ENCODE measurements at regions not wholly inside any gene's neighbourhood (a gene's known extent, or its start where the extent isn't known, plus 50 kb on each side); places are given as distances from the start of the nearest gene placed in this dataset.

- no peak overlapping the region for H3K4me3 ChIP-seq (ENCODE audit: low read depth, low read length)
- TF ChIP-seq, protein P1, sequence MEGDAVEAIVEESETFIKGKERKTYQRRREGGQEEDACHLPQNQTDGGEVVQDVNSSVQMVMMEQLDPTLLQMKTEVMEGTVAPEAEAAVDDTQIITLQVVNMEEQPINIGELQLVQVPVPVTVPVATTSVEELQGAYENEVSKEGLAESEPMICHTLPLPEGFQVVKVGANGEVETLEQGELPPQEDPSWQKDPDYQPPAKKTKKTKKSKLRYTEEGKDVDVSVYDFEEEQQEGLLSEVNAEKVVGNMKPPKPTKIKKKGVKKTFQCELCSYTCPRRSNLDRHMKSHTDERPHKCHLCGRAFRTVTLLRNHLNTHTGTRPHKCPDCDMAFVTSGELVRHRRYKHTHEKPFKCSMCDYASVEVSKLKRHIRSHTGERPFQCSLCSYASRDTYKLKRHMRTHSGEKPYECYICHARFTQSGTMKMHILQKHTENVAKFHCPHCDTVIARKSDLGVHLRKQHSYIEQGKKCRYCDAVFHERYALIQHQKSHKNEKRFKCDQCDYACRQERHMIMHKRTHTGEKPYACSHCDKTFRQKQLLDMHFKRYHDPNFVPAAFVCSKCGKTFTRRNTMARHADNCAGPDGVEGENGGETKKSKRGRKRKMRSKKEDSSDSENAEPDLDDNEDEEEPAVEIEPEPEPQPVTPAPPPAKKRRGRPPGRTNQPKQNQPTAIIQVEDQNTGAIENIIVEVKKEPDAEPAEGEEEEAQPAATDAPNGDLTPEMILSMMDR (conservative IDR thresholded peaks at IDR 0.05; ENCODE audit: low read depth, low read length), result no peak
- no peak for DNase-seq (ENCODE audit: low read depth)
Measured at GRCh38 chr11:97109078-97109477, 719.3 kb downstream of the JRKL start.

DNA sequence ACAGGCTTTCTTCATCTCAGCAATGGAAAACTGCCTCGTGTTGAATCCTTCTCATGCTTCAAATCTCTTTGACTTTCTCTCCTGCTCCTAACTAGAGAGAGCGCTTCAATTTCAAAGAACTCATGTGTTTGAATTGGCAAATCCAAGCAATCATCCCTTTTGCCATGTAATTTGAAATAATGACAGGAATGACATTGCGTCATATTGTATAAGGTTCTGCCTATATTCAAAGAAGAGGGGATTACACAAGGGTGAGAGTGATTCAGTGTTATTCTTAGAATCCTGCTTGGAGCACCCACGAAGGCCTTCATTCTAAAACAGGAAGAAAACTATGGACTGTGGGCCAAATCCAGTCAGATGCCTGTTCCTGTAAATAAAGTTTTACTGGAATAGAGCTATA lies 720.6 kb downstream of the JRKL start:
- TF ChIP-seq, protein P1 (conservative IDR thresholded peaks at IDR 0.05; ENCODE audit: low read depth, low read length), result no peak
- no peak for DNase-seq (ENCODE audit: low read depth)
- no peak overlapping the region for H3K4me3 ChIP-seq (ENCODE audit: low read depth, low read length)

GRCh38 chr11:97111559-97111958 lies 721.7 kb downstream of the JRKL start:
- TF ChIP-seq, protein P1 (conservative IDR thresholded peaks at IDR 0.05; ENCODE audit: low read depth, low read length), result no peak
- DNase-seq (ENCODE audit: low read depth), result no peak
- H3K4me3 ChIP-seq (ENCODE audit: low read depth, low read length), result no peak overlapping the region

DNA sequence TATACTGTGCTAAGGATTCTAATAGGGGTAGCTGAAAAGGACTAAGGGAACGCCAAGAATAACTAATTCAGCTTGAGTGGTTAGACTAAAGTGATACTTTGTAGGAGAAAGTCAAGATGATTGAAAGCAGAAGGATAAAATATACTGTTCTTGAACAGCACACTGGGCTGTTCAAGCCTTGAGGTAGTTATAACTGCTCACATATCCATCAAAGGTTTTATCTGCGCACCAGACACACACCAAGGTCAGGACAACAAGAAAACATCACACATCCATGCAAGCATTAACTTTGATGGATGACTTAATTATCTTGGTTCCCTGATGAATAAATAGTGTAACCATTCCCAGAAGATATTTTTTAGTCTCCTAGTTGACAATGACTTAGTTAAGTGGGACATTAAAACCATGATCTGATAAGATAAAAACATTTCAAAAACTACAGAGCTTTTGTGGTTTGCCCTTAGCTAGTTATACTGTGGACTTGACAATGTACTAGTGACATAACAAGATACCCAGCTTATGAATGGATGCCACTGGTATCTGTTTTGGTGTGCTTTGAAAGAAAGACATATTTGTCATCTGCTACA lies 728.9 kb downstream of the JRKL start:
- no peak for DNase-seq (ENCODE audit: low read depth)
- no peak overlapping the region for H3K4me3 ChIP-seq (ENCODE audit: low read depth, low read length)
- TF ChIP-seq, protein P1 (conservative IDR thresholded peaks at IDR 0.05; ENCODE audit: low read depth, low read length), result no peak

DNA sequence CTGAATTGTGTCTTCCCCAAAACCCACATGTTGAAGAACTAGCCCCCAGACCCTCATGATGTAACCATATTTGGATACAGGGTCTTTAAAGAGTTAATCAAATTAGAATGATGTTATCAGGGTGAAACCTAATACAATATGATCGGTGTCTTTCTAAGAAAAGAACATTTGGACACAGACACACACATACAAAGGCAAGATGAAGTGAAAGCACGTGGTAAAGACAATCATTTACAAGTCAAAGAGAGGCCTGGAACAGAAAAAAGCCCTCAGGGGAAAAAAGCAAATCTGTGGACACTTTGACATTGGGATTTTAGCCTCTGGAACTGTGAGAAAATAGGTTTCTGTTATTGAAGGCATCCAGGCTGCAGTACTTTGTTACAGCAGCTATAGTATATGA lies 733.4 kb downstream of the JRKL start:
- H3K4me3 ChIP-seq (ENCODE audit: low read depth, low read length), result no peak overlapping the region

DNA sequence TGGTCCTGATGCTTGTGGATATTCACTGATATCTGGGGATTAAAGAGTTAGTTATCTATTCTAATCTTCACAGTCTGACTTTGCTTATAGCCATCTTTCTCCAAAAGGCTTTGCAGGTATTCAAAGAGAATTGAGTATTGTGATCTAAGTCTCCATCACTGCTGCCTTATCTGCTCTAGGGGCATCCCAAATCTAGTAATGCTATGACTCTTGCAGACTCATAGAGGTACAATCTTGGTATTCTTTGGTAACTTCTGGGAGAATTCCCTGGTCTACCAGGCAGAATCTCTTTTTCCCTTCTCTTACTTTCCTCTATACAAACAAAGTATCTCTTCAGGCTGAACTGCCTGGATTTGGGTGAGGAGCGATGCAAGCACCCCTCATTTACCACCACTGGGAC lies 746.3 kb downstream of the JRKL start:
- DNase-seq (ENCODE audit: low read depth), result no peak
- TF ChIP-seq, protein P1 (conservative IDR thresholded peaks at IDR 0.05; ENCODE audit: low read depth, low read length), result no peak
- H3K4me3 ChIP-seq (ENCODE audit: low read depth, low read length), result no peak overlapping the region

More for the DNA sequence above, 733.4 kb downstream of the JRKL start:
- no peak for DNase-seq (ENCODE audit: low read depth)
- TF ChIP-seq, protein P1 (conservative IDR thresholded peaks at IDR 0.05; ENCODE audit: low read depth, low read length), result no peak

GRCh38 chr11:97140885-97141494 lies 751.2 kb downstream of the JRKL start:
- TF ChIP-seq, protein P1 (conservative IDR thresholded peaks at IDR 0.05; ENCODE audit: low read depth, low read length), result peak; percentile 64
- no peak for DNase-seq (ENCODE audit: low read depth)
- H3K4me3 ChIP-seq (ENCODE audit: low read depth, low read length), result no peak overlapping the region
